Chondrocyte (in vitro differentiated cells): ENCODE measurements at regions not wholly inside any gene's neighbourhood (a gene's known extent, or its start where the extent isn't known, plus 50 kb on each side); places are given as distances from the start of the nearest gene placed in this dataset.
A peak's percentile ranks its signal among the peaks of the same experiment; 100 is the strongest.
"Not testable (repeated sequence)": the region's sequence is repeated elsewhere in the genome, so short reads cannot be mapped to it uniquely, and the experiment has no call there.

Experiments used
- DNase-seq: peaks from one replicate; pipeline ENCODE4 v3.0.0; 2021; ENCODE audit warnings: mixed read lengths, low spot score
- H3K27ac Mint-ChIP-seq: one replicate; pipeline ENCODE4 v1.8.0; 2021; ENCODE audit warnings: mild to moderate bottlenecking, moderate library complexity, mixed read lengths; ENCODE audit not compliant: unreplicated experiment
- H3K27me3 Mint-ChIP-seq: 2 replicates; pipeline ENCODE4 v1.8.0; 2021; ENCODE audit warnings: low read depth, mixed read lengths
- H3K36me3 Mint-ChIP-seq: 2 replicates; pipeline ENCODE4 v1.8.0; 2021; ENCODE audit warnings: low read depth, mixed read lengths
- H3K4me1 Mint-ChIP-seq: 2 replicates; pipeline ENCODE4 v1.8.0; 2021; ENCODE audit warnings: low read depth, mild to moderate bottlenecking, mixed read lengths
- H3K4me3 Mint-ChIP-seq: one replicate; pipeline ENCODE4 v1.8.0; 2021; ENCODE audit warnings: mild to moderate bottlenecking, moderate library complexity, mixed read lengths; ENCODE audit not compliant: unreplicated experiment
- H3K9me3 Mint-ChIP-seq: 2 replicates; pipeline ENCODE4 v1.8.0; 2021; ENCODE audit warnings: low read depth, mixed read lengths
- CTCF ChIP-seq: fragments of 200-600 bp; sonication (generic); IDR thresholded peaks from 2 replicates; pipeline ENCODE4 v1.5.0; 2021; ENCODE audit warnings: antibody characterized with exemption, mild to moderate bottlenecking, moderate library complexity

- H3K9me3 Mint-ChIP-seq, H3K27me3 Mint-ChIP-seq, H3K4me1 Mint-ChIP-seq, H3K36me3 Mint-ChIP-seq, H3K27ac Mint-ChIP-seq, H3K4me3 Mint-ChIP-seq, DNase-seq: not testable (repeated sequence)
Measured at GRCh38 chr9:39533763-39534548, 178.5 kb downstream of the SPATA31A1 start.

- H3K9me3 Mint-ChIP-seq, H3K4me3 Mint-ChIP-seq: not testable (repeated sequence)
Measured at GRCh38 chr9:39534897-39535296, 179.4 kb downstream of the SPATA31A1 start.

GRCh38 chr9:39542157-39542556 is 186.7 kb downstream of the SPATA31A1 start:
- not testable (repeated sequence) for H3K27ac Mint-ChIP-seq, H3K9me3 Mint-ChIP-seq, H3K27me3 Mint-ChIP-seq, H3K4me1 Mint-ChIP-seq, DNase-seq, H3K4me3 Mint-ChIP-seq, H3K36me3 Mint-ChIP-seq

More at GRCh38 chr9:39534897-39535296, 179.4 kb downstream of the SPATA31A1 start:
- not testable (repeated sequence) for H3K36me3 Mint-ChIP-seq, H3K27me3 Mint-ChIP-seq, H3K27ac Mint-ChIP-seq, DNase-seq, H3K4me1 Mint-ChIP-seq

- H3K36me3 Mint-ChIP-seq: not testable (repeated sequence)
Measured at GRCh38 chr9:39545079-39545478, 189.6 kb downstream of the SPATA31A1 start.

GRCh38 chr9:39550573-39550972 is 195.1 kb downstream of the SPATA31A1 start:
- not testable (repeated sequence) for H3K36me3 Mint-ChIP-seq, H3K27me3 Mint-ChIP-seq, H3K4me1 Mint-ChIP-seq, H3K27ac Mint-ChIP-seq, H3K4me3 Mint-ChIP-seq, DNase-seq, H3K9me3 Mint-ChIP-seq

More at GRCh38 chr9:39545079-39545478, 189.6 kb downstream of the SPATA31A1 start:
- not testable (repeated sequence) for H3K9me3 Mint-ChIP-seq, H3K4me1 Mint-ChIP-seq, H3K27me3 Mint-ChIP-seq, DNase-seq, H3K27ac Mint-ChIP-seq, H3K4me3 Mint-ChIP-seq

GRCh38 chr9:39551544-39551943 is 196.1 kb downstream of the SPATA31A1 start:
- H3K4me3 Mint-ChIP-seq, H3K36me3 Mint-ChIP-seq, H3K4me1 Mint-ChIP-seq, H3K9me3 Mint-ChIP-seq, DNase-seq, H3K27ac Mint-ChIP-seq, H3K27me3 Mint-ChIP-seq: not testable (repeated sequence)

GRCh38 chr9:39552242-39552881 is 196.9 kb downstream of the SPATA31A1 start:
- not testable (repeated sequence) for H3K9me3 Mint-ChIP-seq, H3K36me3 Mint-ChIP-seq, H3K4me1 Mint-ChIP-seq, H3K4me3 Mint-ChIP-seq, H3K27me3 Mint-ChIP-seq, H3K27ac Mint-ChIP-seq, DNase-seq

GRCh38 chr9:39554352-39554751 is 198.9 kb downstream of the SPATA31A1 start:
- H3K27me3 Mint-ChIP-seq, H3K27ac Mint-ChIP-seq, H3K36me3 Mint-ChIP-seq, H3K4me3 Mint-ChIP-seq, H3K4me1 Mint-ChIP-seq, H3K9me3 Mint-ChIP-seq, DNase-seq: not testable (repeated sequence)

GRCh38 chr9:39559384-39559783 is 203.9 kb downstream of the SPATA31A1 start:
- not testable (repeated sequence) for H3K4me3 Mint-ChIP-seq, H3K36me3 Mint-ChIP-seq, H3K27me3 Mint-ChIP-seq, H3K4me1 Mint-ChIP-seq, H3K9me3 Mint-ChIP-seq, DNase-seq, H3K27ac Mint-ChIP-seq
- peak; percentile 75 for TF ChIP-seq CTCF

GRCh38 chr9:39566782-39567181 is 211.3 kb downstream of the SPATA31A1 start:
- DNase-seq: not testable (repeated sequence)

GRCh38 chr9:39567396-39567795 is 211.9 kb downstream of the SPATA31A1 start:
- DNase-seq, H3K27me3 Mint-ChIP-seq, H3K36me3 Mint-ChIP-seq, H3K4me3 Mint-ChIP-seq, H3K4me1 Mint-ChIP-seq, H3K9me3 Mint-ChIP-seq, H3K27ac Mint-ChIP-seq: not testable (repeated sequence)

More at GRCh38 chr9:39566782-39567181, 211.3 kb downstream of the SPATA31A1 start:
- not testable (repeated sequence) for H3K27ac Mint-ChIP-seq, H3K9me3 Mint-ChIP-seq, H3K4me1 Mint-ChIP-seq, H3K36me3 Mint-ChIP-seq, H3K4me3 Mint-ChIP-seq, H3K27me3 Mint-ChIP-seq

- not testable (repeated sequence) for H3K4me3 Mint-ChIP-seq, DNase-seq, H3K36me3 Mint-ChIP-seq, H3K27me3 Mint-ChIP-seq, H3K9me3 Mint-ChIP-seq, H3K4me1 Mint-ChIP-seq, H3K27ac Mint-ChIP-seq
Measured at GRCh38 chr9:39568900-39569299, 213.4 kb downstream of the SPATA31A1 start.
